GF-D8 (cell line): ENCODE measurements at regions not wholly inside any gene's neighbourhood (a gene's known extent, or its start where the extent isn't known, plus 50 kb on each side); places are given as distances from the start of the nearest gene placed in this dataset.

Source experiments
- DNase-seq: peaks from one replicate; lab custom pipeline; 2025; lab: John Stamatoyannopoulos, UW

- DNase-seq: no peak
These were observed 466.5 kb downstream of the MIAT start for GRCh38 chr22:27123880-27124279.

GRCh38 chr22:27124351-27124966, 467.1 kb downstream of the MIAT start:
- no peak for DNase-seq

GRCh38 chr22:27125539-27125938, 468.2 kb downstream of the MIAT start:
- no peak for DNase-seq

GRCh38 chr22:27127911-27128310, 470.5 kb downstream of the MIAT start:
- DNase-seq: no peak

- DNase-seq: no peak
These were observed 471.2 kb downstream of the MIAT start for GRCh38 chr22:27128461-27129085.

GRCh38 chr22:27129266-27129665, 471.9 kb downstream of the MIAT start:
- DNase-seq: no peak

GRCh38 chr22:27130906-27131305, 473.5 kb downstream of the MIAT start:
- no peak for DNase-seq

- DNase-seq: no peak
These were observed 474.0 kb downstream of the MIAT start for GRCh38 chr22:27131346-27131745.

- no peak for DNase-seq
These were observed 475.0 kb downstream of the MIAT start for GRCh38 chr22:27132400-27132799.

GRCh38 chr22:27133019-27133431, 475.6 kb downstream of the MIAT start:
- DNase-seq: no peak

GRCh38 chr22:27133681-27134314, 476.4 kb downstream of the MIAT start:
- no peak for DNase-seq

- peak; percentile 31 for DNase-seq
These were observed 476.9 kb downstream of the MIAT start for GRCh38 chr22:27134315-27134701.

GRCh38 chr22:27135031-27135981, 477.9 kb downstream of the MIAT start:
- DNase-seq: no peak

GRCh38 chr22:27136596-27136995, 479.2 kb downstream of the MIAT start:
- no peak for DNase-seq

- DNase-seq: no peak
These were observed 480.5 kb downstream of the MIAT start for GRCh38 chr22:27137871-27138337.

GRCh38 chr22:27138471-27138870, 481.1 kb downstream of the MIAT start:
- no peak for DNase-seq

GRCh38 chr22:27139935-27140511, 482.6 kb downstream of the MIAT start:
- DNase-seq: no peak

- DNase-seq: no peak
These were observed 484.9 kb downstream of the MIAT start for GRCh38 chr22:27142286-27142685.

- no peak for DNase-seq
These were observed 486.9 kb downstream of the MIAT start for GRCh38 chr22:27144321-27144720.

- DNase-seq: no peak
These were observed 489.7 kb downstream of the MIAT start for GRCh38 chr22:27146866-27147633.

GRCh38 chr22:27148055-27148454, 490.7 kb downstream of the MIAT start:
- DNase-seq: no peak
